HepG2 (cell line): ENCODE measurements at regions not wholly inside any gene's neighbourhood (a gene's known extent, or its start where the extent isn't known, plus 50 kb on each side); places are given as distances from the start of the nearest gene placed in this dataset.

Experiments used
- ATAC-seq: fragments of 200-7000 bp; cut with Tn5 transposase; 3 replicates; pipeline ENCODE4 v1.9.1; 2020; ENCODE audit warnings: mild to moderate bottlenecking, moderate library complexity
- BruUV-seq: library from RNA; stranded (reverse); fragments of 400-500 nt; replicated peaks from 2 replicates; lab custom pipeline; 2021; lab: Mats Ljungman, UMichigan
- CTCF ChIA-PET: fragments of 300-600 bp; formaldehyde crosslinking; extraction: SDS; loops from one replicate; lab custom pipeline; 2021; ENCODE audit warnings: low total read pairs, inconsistent platforms, low intra/inter-chr PET ratio; lab: Yijun Ruan, JAX
- POLR2A ChIA-PET: fragments of 350-600 bp; sonication (Branson Sonifier 250); formaldehyde crosslinking; loops from one replicate; lab custom pipeline; 2020; ENCODE audit warnings: antibody characterized with exemption, inconsistent platforms; lab: Yijun Ruan, JAX
- DNase-seq: peaks from one replicate; pipeline ENCODE4 v3.0.0-alpha.2; 2015; ENCODE audit warnings: low spot score
- FAIRE-seq: peaks from 3 replicates; lab custom pipeline; 2011; peaks lifted over from hg19 to GRCh38; lab: Jason Lieb, UNC
- H2AFZ ChIP-seq: one replicate; pipeline ENCODE4 v1.6.1; 2011; ENCODE audit warnings: low read length, inconsistent platforms
- H3K27ac ChIP-seq: fragments of 300-600 bp; 3 replicates; pipeline ENCODE4 v1.8.0; 2011; ENCODE audit warnings: mixed run types, mild to moderate bottlenecking, mixed read lengths, low read length, inconsistent platforms; ENCODE audit not compliant: insufficient read depth; ENCODE audit errors: extremely low read length
- H3K27me3 ChIP-seq, 2 experiments: fragments of 200-600 bp in 1 of 2; 2 replicates in 1 of 2; 3 replicates in 1 of 2; pipeline versions ENCODE4 v1.6.0 to v1.8.0; 2011; ENCODE audit warnings: low read length in 2 of 2, mild to moderate bottlenecking in 2 of 2, moderate library complexity in 2 of 2, inconsistent platforms in 1 of 2; ENCODE audit not compliant: insufficient read depth in 2 of 2, control insufficient read depth in 1 of 2
- H3K36me3 ChIP-seq, 2 experiments: fragments of 200-600 bp in 1 of 2; replicated peaks in 1 of 2; 2 replicates in 1 of 2; 3 replicates in 1 of 2; pipeline versions ENCODE4 v1.5.1 to v1.8.0; 2011; ENCODE audit warnings: low read length in 2 of 2, inconsistent platforms in 1 of 2; ENCODE audit not compliant: insufficient read depth in 2 of 2, control insufficient read depth in 1 of 2
- H3K4me1 ChIP-seq: 2 replicates; pipeline ENCODE4 v1.5.1; 2012; ENCODE audit warnings: low read length, inconsistent platforms; ENCODE audit not compliant: insufficient read depth
- H3K4me2 ChIP-seq: 2 replicates; pipeline ENCODE4 v1.6.0; 2011; ENCODE audit warnings: low read depth, low read length, inconsistent platforms
- H3K4me3 ChIP-seq, 3 experiments: fragments of 200-600 bp in 1 of 3; sonication (generic), shearing (Covaris generic) in 1 of 3; replicated peaks in 1 of 3; 2 replicates each; pipeline ENCODE4 v1.5.1; 2011 to 2016; ENCODE audit warnings: low read length in 3 of 3, inconsistent platforms in 2 of 3, low read depth in 2 of 3, mild to moderate bottlenecking in 2 of 3, control low read depth in 1 of 3, mixed read lengths in 1 of 3; ENCODE audit not compliant: insufficient read depth in 1 of 3
- H3K79me2 ChIP-seq: one replicate; pipeline ENCODE4 v1.6.1; 2011; ENCODE audit warnings: low read length, inconsistent platforms; ENCODE audit not compliant: insufficient read depth
- H3K9ac ChIP-seq: 2 replicates; pipeline ENCODE4 v1.6.0; 2011; ENCODE audit warnings: mild to moderate bottlenecking, low read depth, low read length, inconsistent platforms; ENCODE audit not compliant: insufficient read depth
- H3K9me3 ChIP-seq: 2 replicates; pipeline ENCODE4 v1.5.1; 2012; ENCODE audit warnings: mild to moderate bottlenecking, low read length
- H4K20me1 ChIP-seq: 2 replicates; pipeline ENCODE4 v1.6.0; 2011; ENCODE audit warnings: inconsistent platforms, mild to moderate bottlenecking, low read length, moderate library complexity; ENCODE audit not compliant: insufficient read depth
- MAFK ChIP-seq, 2 experiments: IDR thresholded peaks in 1 of 2; conservative IDR thresholded peaks in 1 of 2; 2 replicates each; pipeline ENCODE4 v1.6.1; 2011; ENCODE audit warnings: improper control_type of control experiment in 2 of 2, low read length in 2 of 2
- ZMYM2 ChIP-seq: sonication (generic); formaldehyde crosslinking; IDR thresholded peaks from 2 replicates; pipeline ENCODE4 v1.8.0; 2022; ENCODE audit warnings: mild to moderate bottlenecking, missing genetic modification reagents
- WGBS: methylation state at CpG from one replicate; pipeline ENCODE4 v1.1.6; 2017; ENCODE audit warnings: low lambda C conversion rate; 5-methylcytosine and 5-hydroxymethylcytosine counted together
- in situ Hi-C: cut with HindIII; loops from 2 replicates; pipeline ENCODE4 v1.10.0; 2017; ENCODE audit warnings: low pct_unique_long_range_greater_than_20kb; ENCODE audit not compliant: extremely low pct_ligation_motif_present
- intact Hi-C: fragments of 100-400 bp; cut with micrococcal nuclease; formaldehyde crosslinking; loops from one replicate; pipeline ENCODE4 v1.10.0; 2022; ENCODE audit not compliant: unreplicated experiment
- TF ChIP-seq, protein P1 (sequence below): sonication (generic); formaldehyde crosslinking; IDR thresholded peaks from 2 replicates; pipeline ENCODE4 v1.4.0; 2020; ENCODE audit warnings: missing genetic modification reagents

DNA sequence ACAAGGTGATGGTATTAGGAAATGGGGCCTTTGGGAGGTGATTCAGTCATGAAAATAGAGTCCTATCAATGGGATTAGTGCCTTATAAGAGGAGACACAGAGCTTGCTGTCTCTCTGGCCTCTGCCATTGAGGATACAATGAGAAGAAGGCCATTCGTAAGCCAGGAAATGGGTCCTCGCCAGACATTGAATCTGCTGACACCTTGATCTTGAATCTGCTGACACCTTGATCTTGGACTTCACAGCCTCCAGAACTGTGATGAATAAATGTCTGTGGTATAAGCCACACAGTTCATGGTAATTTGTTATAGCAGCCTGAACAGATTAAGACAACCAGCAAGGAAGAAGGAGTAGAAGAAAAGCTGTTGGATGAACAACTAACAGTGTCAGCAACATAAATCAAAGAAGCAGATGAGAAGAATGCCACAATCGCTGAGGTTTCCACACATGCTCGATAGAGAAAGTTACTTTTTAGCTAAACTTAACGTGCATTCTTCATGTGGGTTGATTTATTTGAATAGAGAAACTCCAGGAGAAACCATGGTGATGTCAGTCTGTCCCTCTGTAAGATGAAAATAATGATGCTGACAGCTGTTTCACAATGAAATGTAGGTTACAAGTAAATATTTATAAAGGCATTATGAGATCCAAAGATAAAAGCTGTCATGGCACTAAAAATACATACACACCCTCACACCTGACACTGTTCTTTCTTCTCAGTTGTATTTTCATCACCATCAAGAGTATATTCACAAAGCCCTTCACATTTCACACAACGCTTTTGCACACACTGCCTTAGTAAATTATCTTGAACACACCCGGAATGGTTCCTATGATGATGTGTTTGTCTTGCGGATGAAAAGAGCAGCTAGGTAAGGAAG, 153.7 kb upstream of the NCK2 start:
- intact Hi-C loops, result no loop called here
- ATAC-seq, result no peak

GRCh38 chr2:105588581-105588980, 156.1 kb upstream of the NCK2 start:
- under 1% methylated on average over 5 of the region's 5 CpGs for WGBS
- Histone ChIP-seq H3K9me3 (peaks cover 6% of the 10 kb centered on the region; the same call in 1 of the 2 replicates), H3K27ac (no peak overlapping the region), H3K4me1 (no peaks in the 10 kb centered on the region), H4K20me1 (no peaks in the 10 kb centered on the region), H3K36me3 (no peaks in the 10 kb centered on the region), H3K9ac (no peak overlapping the region), H3K27me3 (peaks cover 0 to 7% of the 10 kb centered on the region in 2 experiments; a peak in 4 of 5 replicates), H3K4me2 (no peak overlapping the region), H2AFZ (no peak overlapping the region), H3K4me3 (no peak overlapping the region), H3K79me2 (no peaks in the 10 kb centered on the region)
- ATAC-seq, result no peak
- in situ Hi-C loops (no loop called here), intact Hi-C loops (no loop called here)
- no TSS peak for BruUV-seq
- ChIA-PET CTCF (no interaction called here), POLR2A (no interaction called here)
- no peak for DNase-seq
- no peak for TF ChIP-seq ZMYM2
- FAIRE-seq, result no peak

More for the DNA sequence above, 153.7 kb upstream of the NCK2 start:
- Histone ChIP-seq H2AFZ (no peak overlapping the region), H3K9ac (no peak overlapping the region), H3K4me3 (no peak overlapping the region), H4K20me1 (no peaks in the 10 kb centered on the region), H3K4me2 (no peak overlapping the region), H3K9me3 (peaks cover 6% of the 10 kb centered on the region; the same call in 1 of the 2 replicates), H3K27me3 (peaks cover 0 to 22% of the 10 kb centered on the region in 2 experiments; a peak in 4 of 5 replicates), H3K36me3 (no peaks in the 10 kb centered on the region), H3K79me2 (no peaks in the 10 kb centered on the region), H3K4me1 (no peaks in the 10 kb centered on the region), H3K27ac (no peak overlapping the region)
- TF ChIP-seq MAFK (conservative IDR thresholded peaks at IDR 0.05 in 1 of 2, IDR thresholded peaks at IDR 0.05 in 1 of 2; ENCODE audit: low read length in 2 of 2), result peak in 1 of 2 experiments; percentile 57; a peak in 2 of 4 replicates
- TF ChIP-seq, protein P1, sequence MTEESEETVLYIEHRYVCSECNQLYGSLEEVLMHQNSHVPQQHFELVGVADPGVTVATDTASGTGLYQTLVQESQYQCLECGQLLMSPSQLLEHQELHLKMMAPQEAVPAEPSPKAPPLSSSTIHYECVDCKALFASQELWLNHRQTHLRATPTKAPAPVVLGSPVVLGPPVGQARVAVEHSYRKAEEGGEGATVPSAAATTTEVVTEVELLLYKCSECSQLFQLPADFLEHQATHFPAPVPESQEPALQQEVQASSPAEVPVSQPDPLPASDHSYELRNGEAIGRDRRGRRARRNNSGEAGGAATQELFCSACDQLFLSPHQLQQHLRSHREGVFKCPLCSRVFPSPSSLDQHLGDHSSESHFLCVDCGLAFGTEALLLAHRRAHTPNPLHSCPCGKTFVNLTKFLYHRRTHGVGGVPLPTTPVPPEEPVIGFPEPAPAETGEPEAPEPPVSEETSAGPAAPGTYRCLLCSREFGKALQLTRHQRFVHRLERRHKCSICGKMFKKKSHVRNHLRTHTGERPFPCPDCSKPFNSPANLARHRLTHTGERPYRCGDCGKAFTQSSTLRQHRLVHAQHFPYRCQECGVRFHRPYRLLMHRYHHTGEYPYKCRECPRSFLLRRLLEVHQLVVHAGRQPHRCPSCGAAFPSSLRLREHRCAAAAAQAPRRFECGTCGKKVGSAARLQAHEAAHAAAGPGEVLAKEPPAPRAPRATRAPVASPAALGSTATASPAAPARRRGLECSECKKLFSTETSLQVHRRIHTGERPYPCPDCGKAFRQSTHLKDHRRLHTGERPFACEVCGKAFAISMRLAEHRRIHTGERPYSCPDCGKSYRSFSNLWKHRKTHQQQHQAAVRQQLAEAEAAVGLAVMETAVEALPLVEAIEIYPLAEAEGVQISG, result no peak
- FAIRE-seq, result peak; percentile 30
- ChIA-PET CTCF (no interaction called here), POLR2A (no interaction called here)
- 47% methylated on average over 8 of the region's 8 CpGs for WGBS
- in situ Hi-C loops, result no loop called here
- DNase-seq, result no peak
- no TSS peak for BruUV-seq
